OCI-LY1 (cell line): ENCODE measurements at regions not wholly inside any gene's neighbourhood (a gene's known extent, or its start where the extent isn't known, plus 50 kb on each side); places are given as distances from the start of the nearest gene placed in this dataset.
"Not testable (repeated sequence)": the region's sequence is repeated elsewhere in the genome, so short reads cannot be mapped to it uniquely, and the experiment has no call there.

Source experiments
- H2AFZ ChIP-seq: fragments of 200-600 bp; sonication (generic), shearing (Covaris generic); 2 replicates; pipeline ENCODE4 v1.6.0; 2014; ENCODE audit warnings: antibody characterized with exemption, mild to moderate bottlenecking, low read length
- H3F3A ChIP-seq: fragments of 200-600 bp; sonication (generic), shearing (Covaris generic); 2 replicates; pipeline ENCODE4 v1.6.0; 2014; ENCODE audit warnings: mild to moderate bottlenecking, antibody characterized with exemption, low read length, moderate library complexity; ENCODE audit not compliant: insufficient read depth
- H3K27ac ChIP-seq: fragments of 200-600 bp; sonication (generic); 2 replicates; pipeline ENCODE4 v1.5.1; 2014; ENCODE audit warnings: low read length, mixed run types, mild to moderate bottlenecking, low read depth; ENCODE audit not compliant: poor library complexity, severe bottlenecking
- H3K27me3 ChIP-seq: fragments of 200-600 bp; sonication (generic); 2 replicates; pipeline ENCODE4 v1.6.0; 2014; ENCODE audit warnings: antibody characterized with exemption, mild to moderate bottlenecking, low read length, moderate library complexity; ENCODE audit not compliant: insufficient read depth
- H3K36me3 ChIP-seq: fragments of 200-600 bp; sonication (generic); 2 replicates; pipeline ENCODE4 v1.6.1; 2014; ENCODE audit warnings: mild to moderate bottlenecking, antibody characterized with exemption, low read length, moderate library complexity, mixed read lengths; ENCODE audit not compliant: insufficient read depth
- H3K4me1 ChIP-seq: fragments of 200-600 bp; sonication (generic); 2 replicates; pipeline ENCODE4 v1.5.1; 2014; ENCODE audit warnings: mild to moderate bottlenecking, low read length, moderate library complexity; ENCODE audit not compliant: insufficient read depth, severe bottlenecking
- H3K4me2 ChIP-seq: fragments of 200-600 bp; sonication (generic), shearing (Covaris generic); 2 replicates; pipeline ENCODE4 v1.6.1; 2014; ENCODE audit warnings: low read length
- H3K4me3 ChIP-seq: fragments of 200-600 bp; sonication (generic); 2 replicates; pipeline ENCODE4 v1.5.1; 2014; ENCODE audit warnings: low read length, low read depth, mild to moderate bottlenecking, mixed read lengths; ENCODE audit not compliant: poor library complexity, severe bottlenecking
- H3K79me2 ChIP-seq: fragments of 200-600 bp; shearing (Covaris generic); 2 replicates; pipeline ENCODE4 v1.6.1; 2016; ENCODE audit warnings: mixed run types, low read length, mixed read lengths; ENCODE audit not compliant: insufficient read depth
- H3K9ac ChIP-seq: fragments of 200-600 bp; sonication (generic), shearing (Covaris generic); 2 replicates; pipeline ENCODE4 v1.6.1; 2014; ENCODE audit warnings: mild to moderate bottlenecking, low read length, mixed read lengths
- H3K9me2 ChIP-seq: fragments of 200-600 bp; sonication (generic), shearing (Covaris generic); 2 replicates; pipeline ENCODE4 v1.6.1; 2014; ENCODE audit warnings: low read depth, mild to moderate bottlenecking, low read length, mixed read lengths
- H3K9me3 ChIP-seq: fragments of 200-600 bp; shearing (Covaris generic); 2 replicates; pipeline ENCODE4 v1.6.1; 2014; ENCODE audit warnings: low read length, mixed read lengths
- H4K20me1 ChIP-seq: fragments of 200-600 bp; sonication (generic), shearing (Covaris generic); 2 replicates; pipeline ENCODE4 v1.6.0; 2016; ENCODE audit warnings: mild to moderate bottlenecking, low read length; ENCODE audit not compliant: insufficient read depth
- EZH2 ChIP-seq: fragments of 200-600 bp; sonication (generic), shearing (Covaris generic); IDR thresholded peaks from 2 replicates; pipeline ENCODE4 v1.8.0; 2017; ENCODE audit warnings: borderline replicate concordance, mixed run types, mild to moderate bottlenecking, antibody characterized with exemption, low read length, moderate library complexity, mixed read lengths
- TF ChIP-seq, protein P1 (sequence below): fragments of 200-600 bp; sonication (generic), shearing (Covaris generic); IDR thresholded peaks from 2 replicates; pipeline ENCODE4 v1.5.1; 2017; ENCODE audit warnings: mild to moderate bottlenecking, antibody characterized with exemption, low read length, moderate library complexity, mixed read lengths

- Histone ChIP-seq H3K4me1 (no peaks in the 10 kb centered on the region), H3K9me3 (no peaks in the 10 kb centered on the region), H3K27me3 (no peaks in the 10 kb centered on the region), H3K4me3 (no peak overlapping the region), H2AFZ (no peak overlapping the region), H3F3A (no peaks in the 10 kb centered on the region), H4K20me1 (no peaks in the 10 kb centered on the region), H3K27ac (no peak overlapping the region), H3K36me3 (no peaks in the 10 kb centered on the region), H3K79me2 (no peaks in the 10 kb centered on the region), H3K9ac (no peak overlapping the region), H3K4me2 (no peak overlapping the region), H3K9me2 (no peaks in the 10 kb centered on the region)
- TF ChIP-seq, protein P1, sequence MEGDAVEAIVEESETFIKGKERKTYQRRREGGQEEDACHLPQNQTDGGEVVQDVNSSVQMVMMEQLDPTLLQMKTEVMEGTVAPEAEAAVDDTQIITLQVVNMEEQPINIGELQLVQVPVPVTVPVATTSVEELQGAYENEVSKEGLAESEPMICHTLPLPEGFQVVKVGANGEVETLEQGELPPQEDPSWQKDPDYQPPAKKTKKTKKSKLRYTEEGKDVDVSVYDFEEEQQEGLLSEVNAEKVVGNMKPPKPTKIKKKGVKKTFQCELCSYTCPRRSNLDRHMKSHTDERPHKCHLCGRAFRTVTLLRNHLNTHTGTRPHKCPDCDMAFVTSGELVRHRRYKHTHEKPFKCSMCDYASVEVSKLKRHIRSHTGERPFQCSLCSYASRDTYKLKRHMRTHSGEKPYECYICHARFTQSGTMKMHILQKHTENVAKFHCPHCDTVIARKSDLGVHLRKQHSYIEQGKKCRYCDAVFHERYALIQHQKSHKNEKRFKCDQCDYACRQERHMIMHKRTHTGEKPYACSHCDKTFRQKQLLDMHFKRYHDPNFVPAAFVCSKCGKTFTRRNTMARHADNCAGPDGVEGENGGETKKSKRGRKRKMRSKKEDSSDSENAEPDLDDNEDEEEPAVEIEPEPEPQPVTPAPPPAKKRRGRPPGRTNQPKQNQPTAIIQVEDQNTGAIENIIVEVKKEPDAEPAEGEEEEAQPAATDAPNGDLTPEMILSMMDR = no peak
- no peak for TF ChIP-seq EZH2
Measured at GRCh38 chr3:193030276-193030675, 112.6 kb upstream of the MB21D2 start.

DNA sequence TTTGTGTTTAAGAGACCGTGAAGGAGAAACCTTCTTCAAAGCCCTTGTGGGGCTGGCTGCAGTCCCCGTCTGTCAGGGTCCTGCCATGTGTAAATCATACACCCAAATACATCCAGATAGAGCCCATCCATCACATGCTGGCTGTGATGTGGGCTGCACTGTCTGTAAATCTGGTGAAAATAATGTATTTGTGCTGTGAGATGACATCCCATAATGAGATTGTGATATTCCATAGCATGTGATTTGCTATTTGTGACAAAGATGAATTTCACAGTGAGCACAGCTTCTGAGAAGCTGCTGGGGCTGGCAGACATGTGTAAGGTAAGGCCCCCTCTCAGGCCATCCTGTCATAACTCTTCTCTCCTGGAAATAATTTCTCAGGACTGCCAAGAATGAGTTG is 114.3 kb upstream of the MB21D2 start:
- no peaks in the 10 kb centered on the region for H4K20me1 ChIP-seq
- no peaks in the 10 kb centered on the region for H3K4me1 ChIP-seq
- H3K4me2 ChIP-seq = no peak overlapping the region
- no peaks in the 10 kb centered on the region for H3K9me3 ChIP-seq
- TF ChIP-seq, protein P1 = no peak
- no peak for TF ChIP-seq EZH2
- H3K9me2 ChIP-seq = no peaks in the 10 kb centered on the region
- no peaks in the 10 kb centered on the region for H3K79me2 ChIP-seq
- H3K27me3 ChIP-seq = no peaks in the 10 kb centered on the region
- H3K9ac ChIP-seq = no peak overlapping the region
- H3K4me3 ChIP-seq = no peak overlapping the region
- H2AFZ ChIP-seq = no peak overlapping the region
- H3F3A ChIP-seq = no peaks in the 10 kb centered on the region
- no peaks in the 10 kb centered on the region for H3K36me3 ChIP-seq
- no peak overlapping the region for H3K27ac ChIP-seq

DNA sequence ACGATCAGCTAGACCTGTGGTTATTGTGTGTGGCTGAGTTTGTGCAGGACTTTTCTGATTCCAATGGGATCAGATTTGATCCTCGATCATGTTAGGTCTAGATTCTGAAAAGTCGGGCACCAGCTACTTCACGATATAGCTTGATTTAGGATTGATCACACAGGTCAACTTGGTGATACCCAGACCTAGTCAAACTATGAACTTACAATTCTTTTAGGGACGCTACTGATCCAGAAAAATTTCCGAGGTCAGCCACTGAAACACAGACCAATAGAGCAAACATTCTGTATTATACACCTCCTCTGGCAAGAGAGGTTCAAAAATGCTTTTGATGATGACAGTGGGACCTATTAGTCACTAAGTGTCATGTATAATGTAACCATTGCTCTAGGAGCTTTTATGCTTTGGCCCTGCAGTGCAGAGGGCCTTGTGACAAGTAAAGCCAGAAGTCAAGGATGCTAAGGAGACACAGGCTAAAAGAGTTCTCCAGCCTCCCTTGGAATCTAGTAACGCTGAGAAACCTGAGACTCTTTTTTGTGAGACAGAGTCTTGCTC is 115.6 kb upstream of the MB21D2 start:
- H3F3A ChIP-seq = no peaks in the 10 kb centered on the region
- H2AFZ ChIP-seq = no peak overlapping the region
- no peak for TF ChIP-seq EZH2
- TF ChIP-seq, protein P1 = no peak
- no peaks in the 10 kb centered on the region for H4K20me1 ChIP-seq
- no peak overlapping the region for H3K9ac ChIP-seq
- H3K4me1 ChIP-seq = no peaks in the 10 kb centered on the region
- H3K79me2 ChIP-seq = no peaks in the 10 kb centered on the region
- no peak overlapping the region for H3K4me2 ChIP-seq
- no peak overlapping the region for H3K27ac ChIP-seq
- H3K9me2 ChIP-seq = no peaks in the 10 kb centered on the region
- H3K4me3 ChIP-seq = no peak overlapping the region
- H3K27me3 ChIP-seq = no peaks in the 10 kb centered on the region
- no peaks in the 10 kb centered on the region for H3K9me3 ChIP-seq
- no peaks in the 10 kb centered on the region for H3K36me3 ChIP-seq

- H3K27me3 ChIP-seq, H3K27ac ChIP-seq, H4K20me1 ChIP-seq, H2AFZ ChIP-seq, H3K4me2 ChIP-seq, H3K36me3 ChIP-seq, H3K9ac ChIP-seq, H3K9me3 ChIP-seq, H3K4me1 ChIP-seq, H3K4me3 ChIP-seq, H3K9me2 ChIP-seq, H3K79me2 ChIP-seq, H3F3A ChIP-seq: not testable (repeated sequence)
Measured at GRCh38 chr3:193037828-193038227, 120.2 kb upstream of the MB21D2 start.
